Daoy (cell line): ENCODE measurements at regions not wholly inside any gene's neighbourhood (a gene's known extent, or its start where the extent isn't known, plus 50 kb on each side); places are given as distances from the start of the nearest gene placed in this dataset.
"Not testable (repeated sequence)": the region's sequence is repeated elsewhere in the genome, so short reads cannot be mapped to it uniquely, and the experiment has no call there.

Experiments used
- DNase-seq: peaks from one replicate; pipeline ENCODE4 v3.0.0-alpha.2; 2015; ENCODE audit warnings: low read depth

DNA sequence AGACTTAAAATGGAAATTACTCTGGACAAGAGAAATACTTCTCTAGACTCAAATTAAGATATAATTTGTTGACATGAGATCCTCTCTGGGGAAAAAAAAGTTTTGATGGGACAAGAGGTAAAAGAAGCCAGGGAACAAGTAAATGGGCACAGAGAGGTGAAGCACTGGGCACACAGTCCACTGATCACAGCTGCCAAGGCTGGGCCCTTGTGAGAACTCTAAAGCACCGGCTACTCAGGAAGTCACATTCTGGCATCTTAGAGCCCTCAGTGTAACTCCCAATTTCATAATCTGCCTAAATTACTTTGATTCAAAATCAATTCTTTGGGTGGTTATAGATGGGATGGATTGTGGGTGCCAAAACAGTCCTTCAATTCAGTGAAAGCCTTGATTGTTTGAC, 123.2 kb upstream of the CACNA2D1 start:
- no peak for DNase-seq

DNA sequence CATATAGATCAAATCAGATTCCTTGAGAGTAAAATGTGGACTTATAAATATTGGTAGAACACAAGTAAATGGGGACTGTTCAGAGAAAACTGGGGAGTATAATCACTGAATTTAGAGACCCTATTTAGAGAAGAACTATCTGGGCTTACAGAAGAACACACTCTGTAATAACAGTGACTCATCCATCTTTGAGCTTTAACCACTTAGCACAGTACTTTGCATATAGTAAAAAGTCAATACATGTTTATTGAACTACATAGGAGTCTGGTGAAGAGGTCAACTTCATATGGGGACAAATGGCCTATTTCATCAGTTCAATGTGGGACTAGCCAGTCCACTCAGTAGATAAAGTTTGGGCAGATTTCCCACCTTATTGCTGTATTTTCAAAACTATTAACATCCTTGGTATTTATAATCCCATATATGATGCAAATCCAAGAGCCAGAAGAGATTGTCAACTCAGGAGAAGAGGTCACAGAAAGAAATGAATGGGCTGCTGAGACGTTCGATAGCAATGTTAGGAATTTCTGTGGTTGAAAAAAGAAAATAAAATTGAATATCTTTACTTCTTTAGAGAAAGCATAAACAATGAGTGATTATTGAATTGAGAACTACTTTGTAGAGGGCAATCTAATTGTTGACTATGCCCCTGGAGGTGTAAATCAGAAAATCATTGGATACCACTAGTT, 119.3 kb upstream of the CACNA2D1 start:
- no peak for DNase-seq

DNA sequence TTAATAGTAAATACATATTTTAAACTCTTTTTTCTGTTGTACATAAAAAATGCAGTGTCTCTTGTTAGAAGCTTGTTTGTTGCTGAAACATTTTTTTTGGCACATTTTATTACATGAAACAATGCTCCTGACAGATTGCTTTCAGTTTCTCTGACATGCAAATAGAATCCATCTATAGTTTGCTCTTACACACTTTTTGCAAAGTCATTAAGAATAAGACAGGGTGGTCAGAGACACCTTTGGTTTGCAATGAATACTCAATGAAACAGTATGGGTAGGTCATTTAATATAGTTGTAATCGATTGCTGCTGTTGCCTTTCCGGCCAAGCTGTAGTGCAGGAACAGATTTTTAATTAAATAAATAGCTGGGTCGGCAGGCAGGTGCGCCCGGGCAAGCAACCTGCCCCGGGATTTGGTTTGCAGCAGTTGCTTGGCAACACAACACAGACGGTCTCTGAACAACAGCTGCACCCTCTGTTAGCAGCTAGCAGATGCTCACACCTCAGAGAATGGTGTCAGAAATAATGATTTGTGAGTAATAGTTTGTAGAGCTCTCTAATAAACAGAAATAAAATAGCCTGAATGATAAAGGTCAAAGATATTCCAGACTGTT, 115.7 kb upstream of the CACNA2D1 start:
- no peak for DNase-seq

DNA sequence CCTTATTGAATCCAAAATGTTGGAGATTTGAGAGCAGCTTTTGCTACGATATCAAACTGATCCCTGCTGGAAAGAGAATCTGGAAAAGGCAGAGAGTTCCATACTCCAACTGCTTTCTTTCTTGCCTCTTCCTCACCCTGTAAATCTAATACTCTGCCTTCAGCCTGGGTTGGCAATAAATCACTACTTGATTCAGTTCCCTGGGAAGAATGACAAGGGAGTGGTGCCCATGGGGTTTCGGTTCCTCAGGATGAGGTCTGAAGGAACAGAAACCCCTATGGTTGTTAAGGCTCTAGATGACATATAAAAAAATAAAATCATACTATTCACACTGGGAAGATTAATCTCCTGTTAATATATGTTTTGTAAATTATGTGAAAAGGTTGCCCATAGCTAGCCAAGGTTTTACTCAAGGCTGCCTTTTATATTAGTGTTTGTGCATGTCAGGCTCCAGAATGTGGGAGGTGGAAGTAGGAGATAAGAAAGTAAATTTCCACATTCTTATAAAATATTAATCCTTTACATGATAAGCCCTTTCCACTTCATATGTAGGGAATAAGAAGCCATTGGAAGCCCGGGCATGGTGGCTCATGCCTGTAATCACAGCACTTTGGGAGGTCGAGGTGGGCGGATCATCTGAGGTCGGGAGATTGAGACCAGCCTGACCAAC, 106.2 kb upstream of the CACNA2D1 start:
- DNase-seq: no peak

DNA sequence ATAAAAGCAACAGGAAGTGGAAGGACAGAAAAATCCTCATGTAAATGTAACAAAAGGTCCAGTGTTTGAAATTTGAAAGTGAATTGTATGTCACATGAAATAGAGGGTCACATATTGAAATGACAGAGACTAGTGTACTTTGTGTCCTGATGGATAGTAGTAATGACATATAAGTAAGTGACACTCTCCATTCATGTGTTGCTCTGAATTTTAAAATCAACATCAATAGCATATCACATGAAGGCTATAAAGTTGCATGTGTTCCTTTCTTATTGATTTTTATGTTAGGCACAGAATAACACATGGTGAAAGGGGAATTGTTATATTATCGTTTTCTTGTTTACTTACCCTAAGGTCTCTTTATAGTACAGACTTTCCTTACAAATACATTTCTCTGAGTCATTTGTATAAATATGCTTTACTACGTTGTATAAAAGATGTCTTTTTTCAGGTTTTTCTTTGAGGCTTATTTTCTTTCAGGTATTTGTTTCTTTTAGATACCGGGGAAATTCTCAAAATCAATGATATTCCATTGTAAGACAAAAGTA, 104.6 kb upstream of the CACNA2D1 start:
- DNase-seq: no peak

DNA sequence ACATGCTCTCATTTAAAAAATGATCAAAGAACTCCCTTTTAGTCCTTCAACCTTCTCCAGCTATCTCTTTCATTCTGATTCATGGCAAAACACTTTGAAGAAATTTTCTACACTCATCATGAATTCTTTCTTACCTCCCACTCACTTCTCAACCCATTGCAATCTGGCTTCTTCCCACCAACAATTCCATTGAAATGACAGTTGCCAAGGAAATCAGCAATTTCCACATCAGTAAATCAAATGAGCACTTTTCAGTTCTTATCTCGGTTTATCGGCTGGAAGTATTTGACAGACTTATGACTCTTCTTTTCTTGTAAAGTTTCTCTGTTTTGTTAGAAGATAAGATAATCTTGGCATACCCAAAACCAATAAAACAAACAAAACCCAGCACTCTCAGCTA, 99.1 kb upstream of the CACNA2D1 start:
- peak; percentile 85 for DNase-seq

DNA sequence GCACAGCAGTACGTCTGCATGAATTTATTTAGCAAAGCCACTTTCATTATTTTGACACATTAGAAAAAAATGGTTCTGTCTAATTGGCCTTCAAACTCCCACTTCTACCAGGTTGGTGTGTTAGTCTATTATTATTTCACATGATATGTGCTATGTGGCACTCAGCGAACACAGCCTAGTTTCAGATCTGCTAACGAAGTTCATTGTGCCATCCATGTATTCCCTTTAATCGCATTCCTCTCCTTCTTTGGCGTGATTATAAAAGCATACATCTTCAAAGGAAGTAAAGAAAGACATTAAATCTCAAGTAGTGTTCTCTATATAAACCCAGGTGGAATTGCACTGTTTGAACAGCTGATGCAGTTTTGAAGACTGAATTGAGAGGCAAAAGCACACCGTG, 96.4 kb upstream of the CACNA2D1 start:
- no peak for DNase-seq

DNA sequence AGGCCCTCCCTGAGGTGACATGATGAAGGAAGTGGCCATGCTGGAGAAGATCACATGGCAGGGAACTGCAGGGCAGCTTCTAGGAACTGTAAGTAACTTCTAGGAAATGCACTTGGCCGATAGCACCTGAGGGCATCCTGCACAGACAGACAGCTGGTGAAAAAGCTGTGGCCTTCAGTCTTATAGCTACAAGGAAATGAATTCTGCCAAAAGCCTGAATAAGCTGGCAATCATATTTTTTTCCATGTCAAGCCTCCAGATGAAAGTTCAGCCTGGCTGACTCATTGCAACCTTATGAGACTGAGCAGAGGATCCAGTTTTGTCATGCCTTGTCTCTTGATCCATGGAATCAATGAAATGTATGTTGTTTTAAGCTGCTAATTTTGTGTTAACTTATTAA, 91.1 kb upstream of the CACNA2D1 start:
- peak; percentile 30 for DNase-seq

DNA sequence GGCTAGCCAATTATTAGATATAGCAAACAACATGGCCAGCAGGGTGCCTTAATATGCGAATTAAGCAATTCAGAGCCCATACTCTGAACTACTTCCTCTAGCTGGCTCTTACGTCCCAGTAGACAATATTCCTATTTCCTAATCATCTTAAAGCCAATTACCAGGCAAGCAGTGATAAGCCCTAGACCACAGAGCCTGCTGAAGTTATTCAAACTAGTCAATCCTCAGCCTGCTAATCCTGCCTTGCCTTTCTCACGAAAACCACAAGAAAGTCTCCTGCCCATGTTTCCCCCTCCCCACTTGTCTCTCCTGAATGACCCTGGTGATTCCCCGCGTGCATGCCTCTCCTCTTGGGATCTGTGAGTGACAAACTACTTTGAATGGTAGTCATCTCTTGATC, 86.8 kb upstream of the CACNA2D1 start:
- DNase-seq: peak; percentile 10

DNA sequence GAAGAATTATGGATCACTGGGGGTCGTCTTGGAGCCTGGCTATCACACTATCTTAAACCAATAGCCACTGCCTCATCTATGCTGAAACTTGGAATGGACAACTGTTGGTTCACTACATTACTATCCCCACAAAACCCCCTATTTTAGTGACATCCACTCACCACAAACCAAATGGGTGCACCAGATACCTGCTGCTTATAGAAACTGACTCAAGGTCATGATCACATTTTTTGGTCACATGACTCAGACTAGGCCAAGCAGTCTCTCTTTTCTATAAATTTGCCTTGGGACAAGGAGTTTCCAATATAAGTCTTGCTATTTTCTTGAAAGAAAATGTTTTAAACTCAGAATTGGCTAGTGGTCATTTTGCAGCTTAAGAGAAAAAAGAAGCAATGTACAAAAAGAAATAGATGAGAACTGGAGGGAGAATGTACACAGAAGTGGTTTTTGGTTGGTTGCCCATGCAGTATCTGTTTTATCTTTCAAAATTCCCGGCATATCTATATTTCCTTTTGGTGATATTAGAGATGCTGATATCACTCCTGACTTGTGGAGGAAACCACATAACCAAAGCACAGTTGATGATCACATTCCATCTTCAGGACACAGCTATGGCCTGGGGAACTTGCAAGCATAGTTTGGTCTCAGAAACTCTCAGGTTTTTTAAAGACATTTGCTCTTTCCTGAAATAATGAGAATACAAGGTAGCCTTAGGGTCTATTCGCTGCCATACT, 85.2 kb upstream of the CACNA2D1 start:
- peak; percentile 38 for DNase-seq

DNA sequence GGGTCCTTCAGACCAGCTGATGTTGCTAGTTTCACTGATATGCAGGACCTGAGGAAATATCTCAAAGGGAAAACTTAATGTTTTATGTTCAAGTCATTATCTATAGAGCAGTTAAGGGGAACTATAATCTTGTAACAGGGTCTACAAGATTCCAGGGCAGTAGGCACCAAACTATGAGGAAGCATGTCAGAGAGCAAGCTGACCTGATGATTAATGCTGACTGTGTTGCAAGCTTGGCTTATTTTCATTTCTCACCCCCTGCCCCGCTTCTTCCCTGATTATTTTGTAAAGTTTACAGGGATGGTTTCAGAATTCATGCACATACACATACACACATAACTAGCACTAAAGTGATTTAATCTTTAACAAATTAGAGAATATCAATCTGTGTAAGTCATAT, 84.3 kb upstream of the CACNA2D1 start:
- peak; percentile 15 for DNase-seq

DNA sequence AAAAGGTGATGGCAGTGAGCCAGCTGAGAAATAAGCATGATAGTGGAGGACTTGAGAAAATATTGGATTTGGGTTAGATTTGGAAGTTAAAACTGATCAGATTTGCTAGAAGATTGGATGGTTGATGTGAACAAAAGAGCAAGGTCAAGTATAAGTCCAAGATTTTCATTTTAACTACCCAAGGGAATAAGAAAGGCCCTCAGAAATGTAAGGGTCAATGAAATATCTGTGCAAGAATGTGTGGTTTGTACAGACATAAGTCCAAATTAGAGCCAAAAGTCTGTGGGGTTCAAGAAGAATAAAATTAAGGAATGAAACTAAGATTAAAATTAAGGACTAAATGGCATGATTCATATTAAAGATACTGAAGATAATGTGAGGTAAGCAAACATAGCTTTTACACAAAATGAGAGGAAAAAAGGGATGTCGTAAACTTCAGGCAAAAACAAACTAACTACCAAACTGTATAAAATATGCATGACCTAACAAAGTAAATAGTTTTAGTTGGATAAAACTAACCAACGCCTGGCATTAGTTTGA, 78.4 kb upstream of the CACNA2D1 start:
- no peak for DNase-seq

DNA sequence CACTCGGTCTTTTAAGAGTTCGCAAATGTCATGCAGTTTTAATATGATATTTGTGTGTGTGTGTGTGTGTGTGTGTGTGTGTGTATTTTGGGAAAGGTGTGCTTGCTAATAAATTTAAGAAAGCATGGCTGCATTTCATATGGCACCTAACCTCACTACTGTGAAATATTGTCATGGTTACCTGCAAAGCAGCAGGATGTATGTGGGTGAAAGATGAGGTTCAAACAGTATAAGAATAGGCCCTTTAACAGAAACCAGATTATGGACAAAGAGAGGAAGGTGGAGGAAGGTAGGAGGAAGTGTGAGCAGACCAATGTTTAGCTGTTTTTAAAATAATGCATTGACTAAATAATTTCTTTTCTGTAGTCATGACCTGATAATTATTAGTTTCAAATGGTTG, 73.5 kb upstream of the CACNA2D1 start:
- DNase-seq: no peak

DNA sequence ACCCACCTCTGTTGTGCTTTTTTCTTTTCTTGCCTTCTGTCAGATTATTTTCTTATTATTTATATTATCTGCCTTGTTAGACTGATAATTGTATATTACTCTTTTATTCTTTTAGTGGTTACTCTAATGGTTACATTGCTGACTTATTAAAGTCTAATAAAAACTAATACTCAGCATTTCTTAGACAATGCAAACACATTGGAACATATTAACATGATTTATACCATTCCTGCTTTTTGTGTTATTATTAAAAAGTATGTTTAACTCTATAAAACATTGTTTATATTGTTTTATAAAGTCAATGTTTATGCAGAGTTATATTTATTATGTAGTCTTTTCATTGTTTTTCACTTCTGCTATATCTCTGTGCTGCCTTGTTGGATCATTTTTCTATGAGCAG, 68.0 kb upstream of the CACNA2D1 start:
- no peak for DNase-seq

DNA sequence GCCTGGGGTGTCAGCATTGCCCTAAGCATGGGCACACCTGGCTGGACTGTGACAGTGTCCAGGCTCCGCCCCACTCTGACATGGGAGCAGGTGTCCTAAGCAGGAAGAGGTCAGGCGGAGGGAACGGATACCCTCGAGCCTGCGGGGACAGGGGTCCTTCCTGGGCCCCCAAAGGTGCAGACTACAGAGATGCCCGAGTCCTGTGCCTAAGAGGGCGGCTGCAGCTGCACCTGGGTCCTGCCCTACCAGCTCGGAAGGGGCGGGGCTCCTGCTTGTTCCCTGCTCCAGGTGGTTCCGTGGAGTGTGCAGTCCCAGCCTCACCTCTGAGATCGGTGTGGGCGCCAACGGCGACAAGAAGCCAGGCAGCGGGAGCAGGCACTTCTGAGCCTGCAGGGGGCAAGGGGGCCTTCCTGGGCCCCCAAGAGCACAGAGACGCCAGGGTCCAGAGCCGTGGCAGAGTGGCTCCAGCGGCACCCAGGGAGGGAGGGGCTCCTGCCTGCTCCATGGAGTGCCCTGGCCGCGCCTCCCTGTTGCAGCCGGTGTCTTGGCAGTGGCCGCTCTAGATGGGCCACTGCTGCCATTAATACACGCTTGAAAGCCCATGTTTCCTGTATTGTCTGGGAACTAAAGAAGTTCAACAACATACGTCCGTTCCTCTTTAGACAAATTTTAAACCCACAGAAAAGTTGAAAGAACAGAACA, 64.5 kb upstream of the CACNA2D1 start:
- no peak for DNase-seq

DNA sequence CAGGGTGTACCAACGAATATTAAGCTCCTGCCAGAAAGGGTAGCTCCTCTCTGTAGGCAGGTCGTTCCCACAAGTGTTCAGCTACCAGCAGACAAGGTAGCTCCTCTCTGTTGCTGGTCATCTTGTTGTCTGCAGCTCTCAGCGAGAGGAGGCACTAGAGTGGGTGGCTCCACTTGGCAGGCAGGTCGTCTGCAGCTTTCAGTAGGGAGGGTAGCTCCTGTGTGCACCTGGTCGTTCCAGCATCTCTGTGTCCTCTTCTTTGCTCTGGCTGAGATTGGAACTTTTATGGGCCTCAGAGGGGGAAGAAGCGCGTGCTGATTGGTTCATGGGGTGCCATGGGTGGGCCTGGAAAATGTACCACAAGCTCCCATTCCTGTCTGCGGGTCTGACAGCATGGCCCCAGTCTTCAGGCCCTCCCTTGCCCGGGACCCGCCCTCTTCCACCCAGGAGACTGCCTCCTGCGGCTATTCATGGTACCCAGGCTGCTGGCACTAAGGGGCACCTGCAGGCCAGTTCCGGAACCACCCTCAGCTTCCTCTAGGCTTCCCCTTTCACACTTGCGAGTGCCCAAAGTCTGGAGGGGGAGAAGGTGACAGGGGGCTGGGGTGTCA, 63.9 kb upstream of the CACNA2D1 start:
- DNase-seq: no peak

DNA sequence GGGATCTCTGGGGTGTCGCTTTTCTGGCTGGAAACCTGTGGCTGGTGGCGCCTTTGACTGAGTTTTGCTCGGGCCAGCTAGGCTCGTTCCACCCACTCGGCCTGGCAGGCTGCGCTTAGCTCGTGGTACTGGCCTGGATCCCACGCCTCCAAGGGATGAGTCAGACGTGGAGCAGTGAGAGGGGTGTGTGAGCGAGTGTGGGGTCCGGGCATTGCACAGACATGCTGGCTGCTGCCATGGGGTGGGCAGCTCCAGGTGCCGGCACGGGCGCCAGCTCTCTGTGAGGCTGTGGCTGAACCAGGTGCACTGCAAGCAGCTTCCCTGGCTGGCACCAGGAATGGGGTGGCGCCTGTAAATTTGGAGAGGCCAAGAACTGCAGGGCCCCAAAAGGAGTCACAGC, 63.1 kb upstream of the CACNA2D1 start:
- DNase-seq: peak; percentile 56

DNA sequence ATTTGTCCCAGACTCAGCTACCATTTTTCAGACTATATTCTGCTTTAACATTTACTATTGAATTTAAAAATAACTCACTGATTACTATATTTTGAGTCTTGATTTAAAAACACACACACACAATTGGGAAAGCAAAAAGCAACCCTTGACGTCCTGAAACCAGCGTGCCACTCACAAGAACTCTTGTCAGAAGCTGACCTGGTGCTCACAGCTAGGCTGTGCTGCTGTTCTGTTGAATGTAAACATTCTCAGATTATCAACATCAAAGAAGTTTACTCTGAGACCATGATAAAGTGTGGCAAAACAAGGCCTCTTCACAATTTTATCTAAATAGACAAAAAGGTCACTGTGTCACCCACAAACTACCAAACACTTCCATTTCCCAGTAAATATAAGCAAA, 62.6 kb upstream of the CACNA2D1 start:
- no peak for DNase-seq

DNA sequence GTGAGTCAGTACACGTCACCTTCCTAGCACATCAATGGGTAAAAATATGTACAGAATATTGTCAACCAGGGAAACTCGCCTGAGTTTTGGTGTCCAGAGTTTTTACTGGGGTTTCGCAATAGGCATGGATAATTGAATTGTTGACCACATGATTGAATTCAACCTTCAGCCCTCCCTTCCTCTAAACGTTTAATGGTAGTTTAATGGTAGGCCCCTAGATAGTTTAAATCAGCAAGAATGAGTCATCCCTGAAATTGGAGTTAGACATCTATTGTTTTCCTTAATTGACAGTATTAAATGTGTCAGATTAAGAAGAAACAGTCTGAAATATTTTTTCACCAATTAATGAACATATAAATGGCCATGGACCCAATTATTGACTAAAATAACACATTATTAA, 57.8 kb upstream of the CACNA2D1 start:
- no peak for DNase-seq

DNA sequence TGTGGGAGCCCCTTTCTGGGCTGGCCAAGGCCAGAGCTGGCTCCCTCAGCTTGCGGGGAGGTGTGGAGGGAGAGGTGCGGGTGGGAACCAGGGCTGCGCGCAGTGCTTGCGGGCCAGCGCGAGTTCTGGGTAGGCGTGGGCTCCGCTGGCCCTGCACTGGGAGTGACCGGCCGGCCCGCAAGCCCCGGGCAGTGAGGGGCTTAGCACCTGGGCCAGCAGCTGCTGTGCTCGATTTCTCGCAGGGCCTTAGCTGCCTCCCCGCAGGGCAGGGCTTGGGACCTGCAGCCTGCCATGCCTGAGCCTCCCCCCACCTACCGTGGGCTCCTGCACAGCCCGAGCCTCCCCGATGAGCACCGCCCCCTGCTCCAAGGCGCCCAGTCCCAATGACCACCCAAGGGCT, 56.0 kb upstream of the CACNA2D1 start:
- not testable (repeated sequence) for DNase-seq

DNA sequence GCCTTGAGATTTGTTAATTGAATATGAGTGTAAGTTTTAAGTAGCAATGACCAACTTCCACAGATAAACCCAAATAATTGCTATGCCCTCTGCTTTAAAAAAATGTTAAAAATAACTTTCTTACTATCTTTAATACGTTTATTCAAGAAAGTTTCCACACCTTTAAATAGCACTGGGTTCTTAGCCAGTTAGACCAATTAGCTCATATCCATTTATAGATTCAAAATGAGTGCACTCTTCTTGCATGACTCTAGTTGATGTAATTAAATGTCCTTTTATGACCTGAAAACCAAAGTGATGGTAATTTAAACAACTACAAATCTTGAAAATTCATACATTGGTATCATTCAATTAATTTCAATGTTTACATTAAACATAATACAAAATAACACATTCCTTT, 50.8 kb upstream of the CACNA2D1 start:
- no peak for DNase-seq
